Panc1 (cell line): ENCODE measurements at regions not wholly inside any gene's neighbourhood (a gene's known extent, or its start where the extent isn't known, plus 50 kb on each side); places are given as distances from the start of the nearest gene placed in this dataset.
"Not testable (repeated sequence)": the region's sequence is repeated elsewhere in the genome, so short reads cannot be mapped to it uniquely, and the experiment has no call there.

Experiments
- POLR2AphosphoS5 ChIP-seq: IDR thresholded peaks from 2 replicates; pipeline ENCODE4 v1.6.1; 2012; ENCODE audit warnings: mild to moderate bottlenecking, low read depth, low read length, moderate library complexity
- SIN3A ChIP-seq: IDR thresholded peaks from 2 replicates; pipeline ENCODE4 v1.6.1; 2012; ENCODE audit warnings: low read depth, mild to moderate bottlenecking, low read length, moderate library complexity, borderline replicate concordance; ENCODE audit not compliant: insufficient read depth
- TCF7L2 ChIP-seq: IDR thresholded peaks from 2 replicates; pipeline ENCODE4 v1.6.1; 2011; ENCODE audit warnings: mild to moderate bottlenecking, low read depth, low read length, inconsistent platforms
- TF ChIP-seq, protein P1 (sequence below): fragments of 450-650 bp; IDR thresholded peaks from 2 replicates; pipeline ENCODE4 v1.5.1; 2017; ENCODE audit warnings: mild to moderate bottlenecking
- TF ChIP-seq, protein P2 (sequence below), 2 experiments: IDR thresholded peaks; 2 replicates each; pipeline ENCODE4 v1.6.1; 2011 to 2012; ENCODE audit warnings: low read depth in 2 of 2, control low read depth in 1 of 2, low read length in 1 of 2, mild to moderate bottlenecking in 1 of 2, moderate library complexity in 1 of 2; ENCODE audit not compliant: insufficient read depth in 1 of 2

- TF ChIP-seq, protein P1, sequence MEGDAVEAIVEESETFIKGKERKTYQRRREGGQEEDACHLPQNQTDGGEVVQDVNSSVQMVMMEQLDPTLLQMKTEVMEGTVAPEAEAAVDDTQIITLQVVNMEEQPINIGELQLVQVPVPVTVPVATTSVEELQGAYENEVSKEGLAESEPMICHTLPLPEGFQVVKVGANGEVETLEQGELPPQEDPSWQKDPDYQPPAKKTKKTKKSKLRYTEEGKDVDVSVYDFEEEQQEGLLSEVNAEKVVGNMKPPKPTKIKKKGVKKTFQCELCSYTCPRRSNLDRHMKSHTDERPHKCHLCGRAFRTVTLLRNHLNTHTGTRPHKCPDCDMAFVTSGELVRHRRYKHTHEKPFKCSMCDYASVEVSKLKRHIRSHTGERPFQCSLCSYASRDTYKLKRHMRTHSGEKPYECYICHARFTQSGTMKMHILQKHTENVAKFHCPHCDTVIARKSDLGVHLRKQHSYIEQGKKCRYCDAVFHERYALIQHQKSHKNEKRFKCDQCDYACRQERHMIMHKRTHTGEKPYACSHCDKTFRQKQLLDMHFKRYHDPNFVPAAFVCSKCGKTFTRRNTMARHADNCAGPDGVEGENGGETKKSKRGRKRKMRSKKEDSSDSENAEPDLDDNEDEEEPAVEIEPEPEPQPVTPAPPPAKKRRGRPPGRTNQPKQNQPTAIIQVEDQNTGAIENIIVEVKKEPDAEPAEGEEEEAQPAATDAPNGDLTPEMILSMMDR, result not testable (repeated sequence)
- not testable (repeated sequence) for TF ChIP-seq POLR2AphosphoS5, SIN3A, TCF7L2
- TF ChIP-seq, protein P2, sequence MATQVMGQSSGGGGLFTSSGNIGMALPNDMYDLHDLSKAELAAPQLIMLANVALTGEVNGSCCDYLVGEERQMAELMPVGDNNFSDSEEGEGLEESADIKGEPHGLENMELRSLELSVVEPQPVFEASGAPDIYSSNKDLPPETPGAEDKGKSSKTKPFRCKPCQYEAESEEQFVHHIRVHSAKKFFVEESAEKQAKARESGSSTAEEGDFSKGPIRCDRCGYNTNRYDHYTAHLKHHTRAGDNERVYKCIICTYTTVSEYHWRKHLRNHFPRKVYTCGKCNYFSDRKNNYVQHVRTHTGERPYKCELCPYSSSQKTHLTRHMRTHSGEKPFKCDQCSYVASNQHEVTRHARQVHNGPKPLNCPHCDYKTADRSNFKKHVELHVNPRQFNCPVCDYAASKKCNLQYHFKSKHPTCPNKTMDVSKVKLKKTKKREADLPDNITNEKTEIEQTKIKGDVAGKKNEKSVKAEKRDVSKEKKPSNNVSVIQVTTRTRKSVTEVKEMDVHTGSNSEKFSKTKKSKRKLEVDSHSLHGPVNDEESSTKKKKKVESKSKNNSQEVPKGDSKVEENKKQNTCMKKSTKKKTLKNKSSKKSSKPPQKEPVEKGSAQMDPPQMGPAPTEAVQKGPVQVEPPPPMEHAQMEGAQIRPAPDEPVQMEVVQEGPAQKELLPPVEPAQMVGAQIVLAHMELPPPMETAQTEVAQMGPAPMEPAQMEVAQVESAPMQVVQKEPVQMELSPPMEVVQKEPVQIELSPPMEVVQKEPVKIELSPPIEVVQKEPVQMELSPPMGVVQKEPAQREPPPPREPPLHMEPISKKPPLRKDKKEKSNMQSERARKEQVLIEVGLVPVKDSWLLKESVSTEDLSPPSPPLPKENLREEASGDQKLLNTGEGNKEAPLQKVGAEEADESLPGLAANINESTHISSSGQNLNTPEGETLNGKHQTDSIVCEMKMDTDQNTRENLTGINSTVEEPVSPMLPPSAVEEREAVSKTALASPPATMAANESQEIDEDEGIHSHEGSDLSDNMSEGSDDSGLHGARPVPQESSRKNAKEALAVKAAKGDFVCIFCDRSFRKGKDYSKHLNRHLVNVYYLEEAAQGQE (IDR thresholded peaks at IDR 0.05; ENCODE audit: insufficient read depth in 1 of 2, low read depth in 2 of 2, low read length in 1 of 2), result not testable (repeated sequence)
Observed at GRCh38 chr3:63734632-63735031, 82.2 kb downstream of the SNTN start.
